ENCODE measurements at regions not wholly inside any gene's neighbourhood (a gene's known extent, or its start where the extent isn't known, plus 50 kb on each side); places are given as distances from the start of the nearest gene placed in this dataset.

DNA sequence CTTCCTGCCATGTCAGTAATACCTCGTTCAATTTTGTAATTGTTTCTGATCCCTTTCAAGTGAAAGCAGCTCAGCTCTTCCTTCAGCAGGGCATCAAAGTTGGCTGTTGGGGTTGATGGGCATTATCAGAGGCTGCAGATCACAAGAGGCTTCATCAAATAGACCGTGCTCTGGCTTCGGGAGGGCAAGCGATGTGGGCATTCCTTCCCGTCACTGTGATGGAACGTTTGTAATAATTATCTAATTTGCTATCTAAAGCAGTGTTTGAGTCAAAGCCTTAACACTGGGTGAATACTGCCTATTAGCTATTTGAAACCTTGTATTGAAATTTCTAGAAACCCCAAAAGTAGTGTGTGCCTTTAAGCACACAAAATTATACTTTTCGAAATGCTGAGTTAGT, 170.1 kb downstream of the OTUD1 start:
- H3K4me3 Mint-ChIP-seq (ENCODE audit: unreplicated experiment) = no peak overlapping the region
- H3K27me3 Mint-ChIP-seq (ENCODE audit: low read depth) = no peaks in the 10 kb centered on the region
- no peak for DNase-seq (ENCODE audit: low spot score)
- no peak overlapping the region for H3K27ac Mint-ChIP-seq (ENCODE audit: unreplicated experiment)
- H3K4me1 Mint-ChIP-seq (ENCODE audit: low read depth) = no peaks in the 10 kb centered on the region
- TF ChIP-seq, protein P1, sequence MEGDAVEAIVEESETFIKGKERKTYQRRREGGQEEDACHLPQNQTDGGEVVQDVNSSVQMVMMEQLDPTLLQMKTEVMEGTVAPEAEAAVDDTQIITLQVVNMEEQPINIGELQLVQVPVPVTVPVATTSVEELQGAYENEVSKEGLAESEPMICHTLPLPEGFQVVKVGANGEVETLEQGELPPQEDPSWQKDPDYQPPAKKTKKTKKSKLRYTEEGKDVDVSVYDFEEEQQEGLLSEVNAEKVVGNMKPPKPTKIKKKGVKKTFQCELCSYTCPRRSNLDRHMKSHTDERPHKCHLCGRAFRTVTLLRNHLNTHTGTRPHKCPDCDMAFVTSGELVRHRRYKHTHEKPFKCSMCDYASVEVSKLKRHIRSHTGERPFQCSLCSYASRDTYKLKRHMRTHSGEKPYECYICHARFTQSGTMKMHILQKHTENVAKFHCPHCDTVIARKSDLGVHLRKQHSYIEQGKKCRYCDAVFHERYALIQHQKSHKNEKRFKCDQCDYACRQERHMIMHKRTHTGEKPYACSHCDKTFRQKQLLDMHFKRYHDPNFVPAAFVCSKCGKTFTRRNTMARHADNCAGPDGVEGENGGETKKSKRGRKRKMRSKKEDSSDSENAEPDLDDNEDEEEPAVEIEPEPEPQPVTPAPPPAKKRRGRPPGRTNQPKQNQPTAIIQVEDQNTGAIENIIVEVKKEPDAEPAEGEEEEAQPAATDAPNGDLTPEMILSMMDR (IDR thresholded peaks at IDR 0.05) = no peak
- H3K9me3 Mint-ChIP-seq (ENCODE audit: low read depth) = no peaks in the 10 kb centered on the region
- H3K36me3 Mint-ChIP-seq (ENCODE audit: low read depth) = no peaks in the 10 kb centered on the region

DNA sequence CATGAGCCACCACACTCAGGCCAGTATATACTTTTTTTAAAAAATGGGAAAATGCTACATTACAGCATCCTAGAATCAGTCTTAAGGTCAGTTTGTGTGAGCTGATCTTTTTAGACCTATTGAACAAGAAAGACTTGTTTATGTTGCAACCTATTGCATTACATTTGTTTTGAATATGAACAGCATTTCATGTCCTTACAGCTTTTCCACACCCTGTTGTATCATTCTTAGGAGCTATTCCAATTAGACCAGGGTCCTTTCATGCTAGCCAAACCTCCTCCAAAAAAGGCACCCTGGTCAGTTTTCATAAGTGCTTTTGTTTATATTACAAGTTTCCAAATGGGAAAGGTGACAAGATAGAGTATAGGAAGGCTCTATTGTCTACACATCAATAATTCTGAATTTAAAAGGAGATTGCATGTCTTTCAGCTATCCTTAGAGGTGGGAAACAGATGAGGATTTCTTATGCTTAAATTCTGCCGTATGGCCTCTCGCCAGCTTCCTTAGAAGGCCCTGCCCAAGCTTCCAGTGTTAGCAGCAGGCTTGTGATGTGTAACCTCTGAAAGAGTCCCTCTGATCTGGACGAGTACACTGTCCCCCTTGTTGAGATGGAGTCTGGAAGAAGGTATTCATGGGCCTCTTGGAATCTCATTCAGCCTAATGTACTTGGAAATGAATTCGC, 171.9 kb downstream of the OTUD1 start:
- no peak for DNase-seq (ENCODE audit: low spot score)
- H3K4me1 Mint-ChIP-seq (ENCODE audit: low read depth) = no peaks in the 10 kb centered on the region
- TF ChIP-seq, protein P1 (IDR thresholded peaks at IDR 0.05) = no peak
- H3K9me3 Mint-ChIP-seq (ENCODE audit: low read depth) = peaks cover 2% of the 10 kb centered on the region
- H3K36me3 Mint-ChIP-seq (ENCODE audit: low read depth) = no peaks in the 10 kb centered on the region
- H3K27ac Mint-ChIP-seq (ENCODE audit: unreplicated experiment) = no peak overlapping the region
- no peaks in the 10 kb centered on the region for H3K27me3 Mint-ChIP-seq (ENCODE audit: low read depth)
- no peak overlapping the region for H3K4me3 Mint-ChIP-seq (ENCODE audit: unreplicated experiment)

DNA sequence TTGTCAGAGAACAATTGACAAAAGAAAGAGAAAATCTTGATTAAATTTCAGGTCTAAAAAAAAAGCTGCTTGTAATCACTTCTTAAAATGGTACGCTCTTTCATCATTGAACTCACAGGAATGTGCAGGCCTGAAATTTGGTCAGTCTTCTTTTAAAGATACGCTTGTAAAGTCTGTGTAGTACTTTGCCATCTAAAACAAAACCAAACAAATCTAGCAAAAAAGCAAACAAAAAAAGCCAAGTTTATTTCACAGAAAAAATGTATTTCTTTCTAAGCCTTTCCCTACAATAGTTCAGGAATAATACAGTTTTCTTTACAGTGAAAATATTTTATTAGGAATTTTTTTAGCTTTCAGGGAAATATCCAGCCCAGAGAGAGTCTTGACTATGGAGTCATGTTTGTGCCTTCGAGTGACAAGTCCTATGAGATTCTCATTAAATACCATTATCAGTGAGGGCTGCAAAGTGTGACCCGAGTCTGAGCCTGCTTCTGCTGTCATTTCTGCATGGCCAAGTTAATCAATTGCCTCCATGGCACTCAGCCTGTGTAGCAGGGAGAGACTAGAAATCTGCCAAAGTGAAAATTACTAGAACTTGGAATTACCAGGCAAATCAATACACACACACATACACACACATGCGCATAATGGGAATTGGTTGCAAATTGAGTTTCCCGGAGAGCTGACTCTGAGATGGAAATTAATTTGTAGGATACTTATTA, 172.6 kb downstream of the OTUD1 start:
- TF ChIP-seq, protein P1 (IDR thresholded peaks at IDR 0.05) = no peak
- H3K27me3 Mint-ChIP-seq (ENCODE audit: low read depth) = no peaks in the 10 kb centered on the region
- H3K4me3 Mint-ChIP-seq (ENCODE audit: unreplicated experiment) = no peak overlapping the region
- H3K27ac Mint-ChIP-seq (ENCODE audit: unreplicated experiment) = no peak overlapping the region
- no peak for DNase-seq (ENCODE audit: low spot score)
- H3K36me3 Mint-ChIP-seq (ENCODE audit: low read depth) = no peaks in the 10 kb centered on the region
- peaks cover 4% of the 10 kb centered on the region for H3K9me3 Mint-ChIP-seq (ENCODE audit: low read depth)
- H3K4me1 Mint-ChIP-seq (ENCODE audit: low read depth) = no peaks in the 10 kb centered on the region

DNA sequence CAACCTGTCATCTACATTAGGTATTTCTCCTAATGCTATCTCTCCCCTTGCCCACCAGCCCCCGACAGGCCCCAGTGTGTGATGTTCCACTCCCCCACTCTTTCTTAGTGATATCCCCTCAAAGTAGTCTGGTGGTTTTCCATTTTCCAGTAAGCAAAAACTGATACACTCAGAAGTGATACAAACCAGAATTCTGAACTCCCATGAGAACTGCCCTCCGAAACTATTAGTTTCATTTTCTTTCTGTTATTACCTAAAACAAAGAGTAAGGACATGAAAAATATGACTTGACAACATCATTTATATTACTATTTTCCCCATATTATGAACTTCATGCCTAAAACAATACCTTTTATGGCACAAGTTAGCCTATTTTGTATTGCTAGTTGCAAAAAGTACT, 175.0 kb downstream of the OTUD1 start:
- no peak for DNase-seq (ENCODE audit: low spot score)
- TF ChIP-seq, protein P1 (IDR thresholded peaks at IDR 0.05) = no peak
- no peak overlapping the region for H3K4me3 Mint-ChIP-seq (ENCODE audit: unreplicated experiment)
- H3K27ac Mint-ChIP-seq (ENCODE audit: unreplicated experiment) = no peak overlapping the region
- no peaks in the 10 kb centered on the region for H3K27me3 Mint-ChIP-seq (ENCODE audit: low read depth)
- H3K9me3 Mint-ChIP-seq (ENCODE audit: low read depth) = peaks cover 4% of the 10 kb centered on the region
- no peaks in the 10 kb centered on the region for H3K4me1 Mint-ChIP-seq (ENCODE audit: low read depth)
- H3K36me3 Mint-ChIP-seq (ENCODE audit: low read depth) = no peaks in the 10 kb centered on the region

DNA sequence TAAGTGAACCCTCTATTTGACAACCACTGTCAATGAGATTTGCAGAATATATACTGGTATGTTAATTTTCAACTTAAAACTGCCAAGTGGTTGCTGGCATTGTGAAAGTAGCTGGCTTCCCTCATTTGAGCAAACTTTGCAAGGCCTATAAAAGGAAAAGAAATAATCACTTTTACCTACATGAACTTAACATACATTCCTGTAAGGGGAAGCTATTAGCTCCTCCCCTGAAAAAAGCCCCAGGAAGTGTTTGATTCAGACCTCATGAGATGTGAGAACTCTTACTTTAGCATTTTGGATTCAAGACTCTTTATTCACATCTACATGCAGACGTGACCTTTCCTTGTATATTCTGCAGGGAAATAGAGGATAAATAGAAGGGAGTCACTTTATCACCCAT, 175.6 kb downstream of the OTUD1 start:
- Mint-ChIP-seq H3K4me1 (ENCODE audit: low read depth) (no peaks in the 10 kb centered on the region), H3K27me3 (ENCODE audit: low read depth) (no peaks in the 10 kb centered on the region), H3K9me3 (ENCODE audit: low read depth) (peaks cover 4% of the 10 kb centered on the region), H3K36me3 (ENCODE audit: low read depth) (no peaks in the 10 kb centered on the region), H3K4me3 (ENCODE audit: unreplicated experiment) (no peak overlapping the region), H3K27ac (ENCODE audit: unreplicated experiment) (no peak overlapping the region)
- no peak for DNase-seq (ENCODE audit: low spot score)
- TF ChIP-seq, protein P1 (IDR thresholded peaks at IDR 0.05) = no peak
